ENCODE measurements at regions not wholly inside any gene's neighbourhood (a gene's known extent, or its start where the extent isn't known, plus 50 kb on each side); places are given as distances from the start of the nearest gene placed in this dataset.

DNA sequence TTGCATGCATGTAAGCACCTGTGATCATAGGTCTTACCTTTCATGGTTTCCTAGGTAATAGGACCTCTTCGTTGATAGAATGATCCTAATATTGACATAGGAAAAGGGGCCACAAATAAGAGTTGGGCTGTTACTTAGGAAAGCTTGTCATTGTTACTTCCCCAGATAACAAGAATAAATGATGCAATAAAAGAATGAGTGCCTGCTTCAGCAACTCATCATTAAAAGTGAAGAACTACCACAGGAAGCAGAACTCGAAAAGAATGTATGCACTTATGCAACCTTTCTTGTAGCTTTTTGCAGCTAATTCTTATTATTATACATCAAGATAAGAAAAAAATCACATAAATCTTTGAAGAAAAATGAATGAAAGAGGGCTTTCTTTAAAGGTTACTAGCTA, 548.6 kb downstream of the LTN1 start:
- WGBS, 2 experiments (ENCODE audit: insufficient coverage in 1 of 2, insufficient read length in 1 of 2) = 81 to 100% methylated on average over 2 of the region's 2 CpGs
- Histone ChIP-seq H3K36me3 (ENCODE audit: control insufficient read depth, insufficient read depth, low read length) (no peaks in the 10 kb centered on the region), H3K4me3 (ENCODE audit: low read length) (no peak overlapping the region), H3K9ac (ENCODE audit: extremely low read depth, low read length, poor library complexity, severe bottlenecking) (no peak overlapping the region), H3K9me3 (ENCODE audit: control insufficient read depth, low read length) (no peaks in the 10 kb centered on the region), H3K27me3 (ENCODE audit: control insufficient read depth, insufficient read depth, low read length, poor library complexity, severe bottlenecking) (no peaks in the 10 kb centered on the region), H3K27ac (ENCODE audit: low read depth, low read length) (no peak overlapping the region), H3K4me1 (ENCODE audit: control insufficient read depth, insufficient read depth, low read length) (no peaks in the 10 kb centered on the region)
- Mint-ChIP-seq H3K4me3 (no peak overlapping the region), H3K27me3 (ENCODE audit: insufficient read depth) (peaks cover 3% of the 10 kb centered on the region), H3K36me3 (ENCODE audit: low read depth) (no peaks in the 10 kb centered on the region), H3K4me1 (no peaks in the 10 kb centered on the region), H3K9me3 (no peaks in the 10 kb centered on the region), H3K27ac (no peak overlapping the region)
- no peak for DNase-seq
- TF ChIP-seq, protein P1, sequence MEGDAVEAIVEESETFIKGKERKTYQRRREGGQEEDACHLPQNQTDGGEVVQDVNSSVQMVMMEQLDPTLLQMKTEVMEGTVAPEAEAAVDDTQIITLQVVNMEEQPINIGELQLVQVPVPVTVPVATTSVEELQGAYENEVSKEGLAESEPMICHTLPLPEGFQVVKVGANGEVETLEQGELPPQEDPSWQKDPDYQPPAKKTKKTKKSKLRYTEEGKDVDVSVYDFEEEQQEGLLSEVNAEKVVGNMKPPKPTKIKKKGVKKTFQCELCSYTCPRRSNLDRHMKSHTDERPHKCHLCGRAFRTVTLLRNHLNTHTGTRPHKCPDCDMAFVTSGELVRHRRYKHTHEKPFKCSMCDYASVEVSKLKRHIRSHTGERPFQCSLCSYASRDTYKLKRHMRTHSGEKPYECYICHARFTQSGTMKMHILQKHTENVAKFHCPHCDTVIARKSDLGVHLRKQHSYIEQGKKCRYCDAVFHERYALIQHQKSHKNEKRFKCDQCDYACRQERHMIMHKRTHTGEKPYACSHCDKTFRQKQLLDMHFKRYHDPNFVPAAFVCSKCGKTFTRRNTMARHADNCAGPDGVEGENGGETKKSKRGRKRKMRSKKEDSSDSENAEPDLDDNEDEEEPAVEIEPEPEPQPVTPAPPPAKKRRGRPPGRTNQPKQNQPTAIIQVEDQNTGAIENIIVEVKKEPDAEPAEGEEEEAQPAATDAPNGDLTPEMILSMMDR (conservative IDR thresholded peaks at IDR 0.05) = no peak

GRCh38 chr21:28442624-28443023, 550.1 kb downstream of the LTN1 start:
- no peak overlapping the region for H3K27ac Mint-ChIP-seq
- no peak overlapping the region for H3K27ac ChIP-seq (ENCODE audit: low read depth, low read length)
- H3K4me3 Mint-ChIP-seq = no peak overlapping the region
- no peaks in the 10 kb centered on the region for H3K36me3 Mint-ChIP-seq (ENCODE audit: low read depth)
- H3K27me3 ChIP-seq (ENCODE audit: control insufficient read depth, insufficient read depth, low read length, poor library complexity, severe bottlenecking) = no peaks in the 10 kb centered on the region
- no peaks in the 10 kb centered on the region for H3K4me1 Mint-ChIP-seq
- no peaks in the 10 kb centered on the region for H3K9me3 ChIP-seq (ENCODE audit: control insufficient read depth, low read length)
- peaks cover 3% of the 10 kb centered on the region for H3K27me3 Mint-ChIP-seq (ENCODE audit: insufficient read depth)
- H3K4me3 ChIP-seq (ENCODE audit: low read length) = no peak overlapping the region
- H3K4me1 ChIP-seq (ENCODE audit: control insufficient read depth, insufficient read depth, low read length) = no peaks in the 10 kb centered on the region
- DNase-seq = no peak
- H3K9me3 Mint-ChIP-seq = no peaks in the 10 kb centered on the region
- TF ChIP-seq, protein P1 (conservative IDR thresholded peaks at IDR 0.05) = no peak
- H3K9ac ChIP-seq (ENCODE audit: extremely low read depth, low read length, poor library complexity, severe bottlenecking) = no peak overlapping the region
- no peaks in the 10 kb centered on the region for H3K36me3 ChIP-seq (ENCODE audit: control insufficient read depth, insufficient read depth, low read length)

GRCh38 chr21:28442085-28442484, 550.6 kb downstream of the LTN1 start:
- Histone ChIP-seq H3K4me3 (ENCODE audit: low read length) (no peak overlapping the region), H3K4me1 (ENCODE audit: control insufficient read depth, insufficient read depth, low read length) (no peaks in the 10 kb centered on the region), H3K27me3 (ENCODE audit: control insufficient read depth, insufficient read depth, low read length, poor library complexity, severe bottlenecking) (no peaks in the 10 kb centered on the region), H3K9ac (ENCODE audit: extremely low read depth, low read length, poor library complexity, severe bottlenecking) (no peak overlapping the region), H3K36me3 (ENCODE audit: control insufficient read depth, insufficient read depth, low read length) (no peaks in the 10 kb centered on the region), H3K9me3 (ENCODE audit: control insufficient read depth, low read length) (no peaks in the 10 kb centered on the region), H3K27ac (ENCODE audit: low read depth, low read length) (no peak overlapping the region)
- no peak for DNase-seq
- H3K27ac Mint-ChIP-seq = no peak overlapping the region
- peaks cover 3% of the 10 kb centered on the region for H3K27me3 Mint-ChIP-seq (ENCODE audit: insufficient read depth)
- TF ChIP-seq, protein P1 (conservative IDR thresholded peaks at IDR 0.05) = no peak
- WGBS, 2 experiments (ENCODE audit: insufficient coverage in 1 of 2, insufficient read length in 1 of 2) = 91 to 100% methylated on average over 3 of the region's 4 CpGs
- no peaks in the 10 kb centered on the region for H3K9me3 Mint-ChIP-seq
- H3K36me3 Mint-ChIP-seq (ENCODE audit: low read depth) = no peaks in the 10 kb centered on the region
- H3K4me1 Mint-ChIP-seq = no peaks in the 10 kb centered on the region
- H3K4me3 Mint-ChIP-seq = no peak overlapping the region

Data from endodermal cell (in vitro differentiated cells).